Activated CD4-positive, alpha-beta T cell treated with anti-CD3 and anti-CD28 coated beads, Interleukin-2, amount 50 U/mL, for 1 hour (primary cell): ENCODE measurements at regions not wholly inside any gene's neighbourhood (a gene's known extent, or its start where the extent isn't known, plus 50 kb on each side); places are given as distances from the start of the nearest gene placed in this dataset.
"Not testable (repeated sequence)": the region's sequence is repeated elsewhere in the genome, so short reads cannot be mapped to it uniquely, and the experiment has no call there.

Source experiments
- DNase-seq: peaks from one replicate; pipeline ENCODE4 v3.0.0-alpha.2; 2020

- not testable (repeated sequence) for DNase-seq
Observed at GRCh38 chr6:5836597-5836996, 170.1 kb downstream of the NRN1 start.

GRCh38 chr6:5833120-5833519 lies 173.6 kb downstream of the NRN1 start:
- no peak for DNase-seq

- DNase-seq, result no peak
Observed at GRCh38 chr6:5832668-5833067, 174.1 kb downstream of the NRN1 start.

- peak; percentile 14 for DNase-seq
Observed at GRCh38 chr6:5831219-5831862, 175.4 kb downstream of the NRN1 start.

GRCh38 chr6:5828296-5828695 lies 178.4 kb downstream of the NRN1 start:
- DNase-seq, result no peak

GRCh38 chr6:5827056-5827904 lies 179.4 kb downstream of the NRN1 start:
- DNase-seq, result no peak

GRCh38 chr6:5824382-5824983 lies 182.2 kb downstream of the NRN1 start:
- not testable (repeated sequence) for DNase-seq
